Erythroblast (primary cell): ENCODE measurements at regions not wholly inside any gene's neighbourhood (a gene's known extent, or its start where the extent isn't known, plus 50 kb on each side); places are given as distances from the start of the nearest gene placed in this dataset.

Experiments
- GATA1 ChIP-seq: IDR thresholded peaks from 2 replicates; pipeline ENCODE4 v1.6.1; 2011; ENCODE audit warnings: low read depth, mild to moderate bottlenecking, control low read depth, low read length, moderate library complexity
- POLR2A ChIP-seq: IDR thresholded peaks from 2 replicates; pipeline ENCODE4 v1.6.1; 2011; ENCODE audit warnings: mild to moderate bottlenecking, low read length

DNA sequence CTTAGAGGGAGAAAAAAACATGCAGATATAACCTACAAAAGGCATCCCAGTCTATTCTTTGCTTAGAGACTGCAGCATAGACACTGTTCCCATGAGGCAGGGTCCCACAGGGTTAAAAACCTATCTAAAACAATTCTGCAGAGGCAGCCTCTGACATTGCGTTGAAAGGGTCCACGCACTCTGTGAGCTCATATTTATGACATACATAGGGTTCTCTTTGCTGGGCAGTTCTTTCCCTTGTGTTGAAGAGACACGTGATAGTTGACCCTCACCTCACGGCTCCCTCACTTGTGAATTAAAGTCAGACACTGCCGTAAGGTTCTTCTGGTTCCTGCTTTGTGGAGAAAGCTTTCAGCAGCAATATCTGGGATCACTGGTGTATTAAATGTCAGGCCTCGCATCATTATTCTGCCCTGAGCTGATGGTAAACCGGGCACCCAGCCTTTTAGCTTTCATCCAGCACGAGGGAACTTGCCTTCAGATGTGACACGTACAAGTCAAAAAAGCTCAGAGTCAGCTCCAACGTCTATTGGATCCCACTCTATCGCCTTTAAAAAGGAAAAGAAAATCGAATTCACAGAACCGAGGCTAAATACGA is 52.8 kb upstream of the HNRNPU start:
- no peak for TF ChIP-seq POLR2A
- TF ChIP-seq GATA1, result no peak
